OCI-LY3 (cell line): ENCODE measurements at regions not wholly inside any gene's neighbourhood (a gene's known extent, or its start where the extent isn't known, plus 50 kb on each side); places are given as distances from the start of the nearest gene placed in this dataset.

Source experiments
- H2AFZ ChIP-seq: fragments of 200-600, 300-600 bp; shearing (Covaris generic); 2 replicates; pipeline ENCODE4 v1.6.0; 2014; ENCODE audit warnings: antibody characterized with exemption, low read depth, low read length
- H3K27ac ChIP-seq: fragments of 200-600, 300-600 bp; sonication (generic); 2 replicates; pipeline ENCODE4 v1.5.1; 2014; ENCODE audit warnings: mild to moderate bottlenecking, low read length, moderate library complexity, mixed read lengths
- H3K27me3 ChIP-seq: fragments of 200-600, 300-600 bp; sonication (generic); 2 replicates; pipeline ENCODE4 v1.6.1; 2014; ENCODE audit warnings: low read depth, low read length, mixed read lengths
- H3K36me3 ChIP-seq: fragments of 200-600, 300-600 bp; sonication (generic); replicated peaks from 2 replicates; pipeline ENCODE3; 2014; ENCODE audit warnings: low read depth, low read length, mixed read lengths
- H3K4me1 ChIP-seq: fragments of 300-600, 200-600 bp; sonication (generic); 2 replicates; pipeline ENCODE4 v1.6.1; 2014; ENCODE audit warnings: low read length, mixed read lengths
- H3K4me2 ChIP-seq: fragments of 200-600, 300-600 bp; sonication (generic); 2 replicates; pipeline ENCODE4 v1.6.1; 2014; ENCODE audit warnings: low read length, mixed read lengths
- H3K4me3 ChIP-seq: fragments of 300-600, 200-600 bp; sonication (generic); 2 replicates; pipeline ENCODE4 v1.5.1; 2014; ENCODE audit warnings: antibody characterized with exemption, mild to moderate bottlenecking, low read length, moderate library complexity
- H3K79me2 ChIP-seq: fragments of 300-600, 200-600 bp; shearing (Covaris generic); 2 replicates; pipeline ENCODE4 v1.6.1; 2014; ENCODE audit warnings: mild to moderate bottlenecking, low read length, mixed read lengths
- H3K9ac ChIP-seq: fragments of 300-600, 200-600 bp; shearing (Covaris generic); 2 replicates; pipeline ENCODE4 v1.6.0; 2014; ENCODE audit warnings: mild to moderate bottlenecking, low read length, moderate library complexity
- H3K9me3 ChIP-seq: fragments of 200-600, 300-600 bp; shearing (Covaris generic); 2 replicates; pipeline ENCODE4 v1.6.1; 2014; ENCODE audit warnings: low read length, mixed read lengths; ENCODE audit not compliant: insufficient read depth
- H4K20me1 ChIP-seq: fragments of 200-600, 300-600 bp; sonication (generic); 2 replicates; pipeline ENCODE4 v1.6.1; 2016; ENCODE audit warnings: low read length, mixed read lengths; ENCODE audit not compliant: insufficient read depth
- CTCF ChIP-seq: fragments of 200-600, 300-600 bp; sonication (generic); IDR thresholded peaks from 2 replicates; pipeline ENCODE4 v1.5.1; 2014; ENCODE audit warnings: antibody characterized with exemption, low read length, low read depth
- EZH2phosphoT487 ChIP-seq: fragments of 200-600 bp; shearing (Covaris generic); IDR thresholded peaks from 2 replicates; pipeline ENCODE4 v1.6.1; 2018; ENCODE audit warnings: antibody characterized with exemption, mixed run types, low read depth

GRCh38 chr2:88857951-88858411 lies 166.5 kb downstream of the RPIA start:
- Histone ChIP-seq H3K36me3 (no peaks in the 10 kb centered on the region), H2AFZ (no peak overlapping the region), H4K20me1 (no peaks in the 10 kb centered on the region), H3K9ac (no peak overlapping the region), H3K4me3 (no peak overlapping the region), H3K27me3 (no peaks in the 10 kb centered on the region), H3K9me3 (peaks cover 23% of the 10 kb centered on the region; the same call in 1 of the 2 replicates), H3K27ac (no peak overlapping the region), H3K4me2 (no peak overlapping the region), H3K79me2 (no peaks in the 10 kb centered on the region), H3K4me1 (no peaks in the 10 kb centered on the region)
- TF ChIP-seq CTCF (no peak), EZH2phosphoT487 (no peak)

- no peaks in the 10 kb centered on the region for H3K79me2 ChIP-seq
- H3K4me3 ChIP-seq: no peak overlapping the region
- no peak overlapping the region for H3K4me2 ChIP-seq
These were observed 168.0 kb downstream of the RPIA start for GRCh38 chr2:88859461-88859860.

GRCh38 chr2:88860421-88861075 lies 169.1 kb downstream of the RPIA start:
- Histone ChIP-seq H2AFZ (no peak overlapping the region), H4K20me1 (no peaks in the 10 kb centered on the region), H3K9me3 (peaks cover 23% of the 10 kb centered on the region; the same call in 1 of the 2 replicates), H3K27me3 (no peaks in the 10 kb centered on the region), H3K4me2 (no peak overlapping the region), H3K9ac (no peak overlapping the region), H3K27ac (no peak overlapping the region), H3K79me2 (no peaks in the 10 kb centered on the region), H3K36me3 (no peaks in the 10 kb centered on the region), H3K4me3 (no peak overlapping the region), H3K4me1 (no peaks in the 10 kb centered on the region)
- TF ChIP-seq CTCF (no peak), EZH2phosphoT487 (no peak)

More at GRCh38 chr2:88859461-88859860, 168.0 kb downstream of the RPIA start:
- H4K20me1 ChIP-seq: no peaks in the 10 kb centered on the region
- H3K27ac ChIP-seq: no peak overlapping the region
- no peak for TF ChIP-seq EZH2phosphoT487
- TF ChIP-seq CTCF: no peak
- no peaks in the 10 kb centered on the region for H3K27me3 ChIP-seq
- peaks cover 23% of the 10 kb centered on the region; the same call in 1 of the 2 replicates for H3K9me3 ChIP-seq
- no peaks in the 10 kb centered on the region for H3K36me3 ChIP-seq
- no peaks in the 10 kb centered on the region for H3K4me1 ChIP-seq
- no peak overlapping the region for H3K9ac ChIP-seq
- no peak overlapping the region for H2AFZ ChIP-seq

- H3K9ac ChIP-seq: no peak overlapping the region
- H3K4me3 ChIP-seq: no peak overlapping the region
- no peaks in the 10 kb centered on the region for H3K9me3 ChIP-seq
- H3K27ac ChIP-seq: no peak overlapping the region
- H4K20me1 ChIP-seq: no peaks in the 10 kb centered on the region
- no peaks in the 10 kb centered on the region for H3K79me2 ChIP-seq
- no peaks in the 10 kb centered on the region for H3K36me3 ChIP-seq
- H2AFZ ChIP-seq: no peak overlapping the region
- no peaks in the 10 kb centered on the region for H3K27me3 ChIP-seq
- no peak overlapping the region for H3K4me2 ChIP-seq
- TF ChIP-seq EZH2phosphoT487 (no peak), CTCF (no peak)
- no peaks in the 10 kb centered on the region for H3K4me1 ChIP-seq
These were observed 174.4 kb downstream of the RPIA start for GRCh38 chr2:88865801-88866371.
